ENCODE measurements at regions not wholly inside any gene's neighbourhood (a gene's known extent, or its start where the extent isn't known, plus 50 kb on each side); places are given as distances from the start of the nearest gene placed in this dataset.

GRCh38 chr2:23314687-23315086, 70.3 kb upstream of the KLHL29 start:
- DNase-seq (ENCODE audit: low spot score in 2 of 2) = no peak
- Mint-ChIP-seq H3K9me3 (peaks cover 0 to 5% of the 10 kb centered on the region in 2 donors), H3K36me3 (no peaks in the 10 kb centered on the region), H3K27ac (no peak overlapping the region)
- no peak for ATAC-seq

- Mint-ChIP-seq H3K27ac (no peak overlapping the region), H3K9me3 (peaks cover 0 to 2% of the 10 kb centered on the region in 2 donors), H3K36me3 (no peaks in the 10 kb centered on the region)
- DNase-seq (ENCODE audit: low spot score in 2 of 2) = no peak
- no peak for ATAC-seq
Observed at GRCh38 chr2:23320058-23320457, 64.9 kb upstream of the KLHL29 start.

GRCh38 chr2:23321751-23322150, 63.2 kb upstream of the KLHL29 start:
- Mint-ChIP-seq H3K9me3 (no peaks in the 10 kb centered on the region), H3K36me3 (no peaks in the 10 kb centered on the region), H3K27ac (no peak overlapping the region)
- ATAC-seq (no peak), DNase-seq (ENCODE audit: low spot score in 2 of 2) (no peak)

- Mint-ChIP-seq H3K36me3 (no peaks in the 10 kb centered on the region), H3K27ac (no peak overlapping the region), H3K9me3 (no peaks in the 10 kb centered on the region)
- DNase-seq (ENCODE audit: low spot score in 2 of 2) (no peak), ATAC-seq (no peak)
Observed at GRCh38 chr2:23322567-23323197, 62.3 kb upstream of the KLHL29 start.

- H3K36me3 Mint-ChIP-seq = no peaks in the 10 kb centered on the region
- no peak for ATAC-seq
- H3K27ac Mint-ChIP-seq = no peak overlapping the region
- no peaks in the 10 kb centered on the region for H3K9me3 Mint-ChIP-seq
- DNase-seq (ENCODE audit: low spot score in 2 of 2) = no peak
Observed at GRCh38 chr2:23323198-23323916, 61.6 kb upstream of the KLHL29 start.

DNA sequence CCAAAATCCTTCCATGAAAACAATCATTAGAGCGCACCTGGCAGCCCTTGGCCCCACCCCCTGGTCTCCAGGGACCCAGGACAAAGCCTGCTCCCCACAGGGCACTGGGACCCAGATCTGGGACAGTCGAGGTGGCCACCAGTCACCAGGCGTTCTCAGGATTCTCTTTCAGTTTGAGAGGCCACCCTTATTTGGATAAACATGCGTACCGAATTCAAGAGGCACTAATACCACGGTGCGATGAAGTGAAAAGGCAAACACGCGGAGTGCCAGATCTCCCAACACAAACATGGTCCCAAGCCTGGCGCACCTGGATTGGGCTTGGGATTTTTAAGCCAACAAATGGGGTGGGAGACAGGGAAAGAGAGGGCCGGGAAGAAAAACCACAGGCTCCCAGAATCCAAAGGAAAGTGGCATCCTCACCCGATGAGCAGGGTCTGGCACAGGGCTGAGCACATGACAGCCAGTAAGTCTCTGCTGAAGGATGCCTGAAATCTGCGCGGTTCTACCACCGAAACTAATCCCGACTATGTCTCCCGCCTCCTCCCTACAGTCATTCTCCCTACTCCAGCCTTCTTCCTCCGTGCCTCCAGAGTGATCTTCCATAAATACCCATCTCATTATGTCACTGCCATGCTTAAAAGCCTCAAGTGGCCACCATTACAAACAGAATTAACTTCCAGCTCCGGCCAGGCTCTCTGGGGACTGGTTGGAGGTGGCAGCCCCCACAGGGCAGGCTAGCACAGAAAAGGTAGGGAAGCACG, 60.9 kb upstream of the KLHL29 start:
- ATAC-seq = no peak
- no peak overlapping the region for H3K27ac Mint-ChIP-seq
- DNase-seq (ENCODE audit: low spot score in 2 of 2) = no peak
- no peaks in the 10 kb centered on the region for H3K9me3 Mint-ChIP-seq
- H3K36me3 Mint-ChIP-seq = no peaks in the 10 kb centered on the region

- DNase-seq (ENCODE audit: low spot score in 2 of 2) = no peak
Observed at GRCh38 chr2:23326330-23326729, 58.6 kb upstream of the KLHL29 start.

DNA sequence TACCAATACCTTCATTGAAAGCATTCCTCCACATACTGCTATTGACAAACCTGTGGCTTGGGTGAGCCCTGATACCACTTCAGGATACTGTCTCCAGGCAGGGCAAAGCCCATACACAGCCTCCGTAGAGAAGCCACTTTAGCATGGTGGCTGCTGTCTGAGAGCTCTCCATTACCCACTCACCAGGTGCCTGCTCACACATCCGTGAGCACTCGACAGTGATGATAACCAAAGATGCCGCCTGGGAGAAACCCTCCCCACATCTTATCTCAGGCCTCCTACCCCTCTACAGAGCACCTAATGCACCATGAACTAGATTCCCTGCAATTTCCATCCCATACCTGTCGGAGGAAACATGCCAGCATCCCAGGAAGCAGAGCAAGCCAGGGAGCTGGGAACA, 57.6 kb upstream of the KLHL29 start:
- ATAC-seq (no peak), DNase-seq (ENCODE audit: low spot score in 2 of 2) (no peak)
- H3K36me3 Mint-ChIP-seq = no peaks in the 10 kb centered on the region
- no peak overlapping the region for H3K27ac Mint-ChIP-seq
- H3K9me3 Mint-ChIP-seq = no peaks in the 10 kb centered on the region

More at GRCh38 chr2:23326330-23326729, 58.6 kb upstream of the KLHL29 start:
- ATAC-seq = no peak
- Mint-ChIP-seq H3K27ac (no peak overlapping the region), H3K36me3 (no peaks in the 10 kb centered on the region), H3K9me3 (no peaks in the 10 kb centered on the region)

- no peak for DNase-seq (ENCODE audit: low spot score in 2 of 2)
- Mint-ChIP-seq H3K27ac (no peak overlapping the region), H3K36me3 (no peaks in the 10 kb centered on the region), H3K9me3 (no peaks in the 10 kb centered on the region)
- no peak for ATAC-seq
Observed at GRCh38 chr2:23327887-23328286, 57.1 kb upstream of the KLHL29 start.

GRCh38 chr2:23330214-23330613, 54.8 kb upstream of the KLHL29 start:
- DNase-seq (ENCODE audit: low spot score in 2 of 2) (no peak), ATAC-seq (peak in 1 of 2 donors; percentile 24)
- no peaks in the 10 kb centered on the region for H3K9me3 Mint-ChIP-seq
- no peak overlapping the region for H3K27ac Mint-ChIP-seq
- no peaks in the 10 kb centered on the region for H3K36me3 Mint-ChIP-seq

Data from activated naive CD4-positive, alpha-beta T cell treated with anti-CD3 and anti-CD28 coated beads, Interleukin-2, amount 50 U/mL, for 72 hours (primary cell).